ENCODE measurements at regions not wholly inside any gene's neighbourhood (a gene's known extent, or its start where the extent isn't known, plus 50 kb on each side); places are given as distances from the start of the nearest gene placed in this dataset.

- CTCF ChIA-PET: interaction anchor here (0.6 to 3.2 kb wide), 12 partner anchors 8 to 47 kb away, joined by 3 to 21 read pairs (median 4); no protein-coding TSS in a partner anchor
Measured at GRCh38 chr14:25381498-25381897, 331.6 kb upstream of the STXBP6 start.

DNA sequence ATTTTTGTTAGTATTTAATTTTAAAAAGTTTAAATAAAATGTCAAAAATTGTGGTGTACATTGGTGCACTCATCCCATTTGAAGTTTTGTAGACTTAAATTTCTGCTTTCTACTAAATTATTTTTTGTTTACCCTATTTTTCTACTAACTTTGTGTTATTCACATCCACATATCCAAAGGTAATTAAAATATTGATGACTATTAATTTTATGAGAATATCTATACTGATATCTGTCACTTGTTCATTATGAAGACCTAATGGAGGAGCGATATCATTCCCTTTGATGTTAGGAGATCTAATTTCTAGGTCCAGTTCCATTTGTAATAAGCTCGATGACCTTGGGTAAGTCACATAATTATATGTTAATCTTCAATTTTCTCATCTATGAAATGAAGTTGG, 325.7 kb upstream of the STXBP6 start:
- no peak overlapping the region for H2AFZ ChIP-seq (ENCODE audit: low read depth)
- H3K9me2 ChIP-seq: no peaks in the 10 kb centered on the region
- no peaks in the 10 kb centered on the region for H3K4me1 ChIP-seq (ENCODE audit: control insufficient read depth in 1 of 2, insufficient read depth in 2 of 2, low read depth in 1 of 2, low read length in 1 of 2)
- H3K79me2 ChIP-seq (ENCODE audit: insufficient read depth): no peaks in the 10 kb centered on the region
- H3K4me3 ChIP-seq (ENCODE audit: low read depth in 2 of 2, low read length in 1 of 2): no peak overlapping the region
- no peaks in the 10 kb centered on the region for H4K20me1 ChIP-seq (ENCODE audit: insufficient read depth)
- 0% methylated on average over 2 of the region's 2 CpGs for WGBS (ENCODE audit: low lambda C conversion rate)
- POLR2A ChIA-PET: no interaction called here
- no peaks in the 10 kb centered on the region for H3K9me3 ChIP-seq
- TF ChIP-seq SMC3 (IDR thresholded peaks at IDR 0.05; ENCODE audit: low read depth, low read length): no peak
- no peak for TF ChIP-seq EP300 (IDR thresholded peaks at IDR 0.05; ENCODE audit: borderline replicate concordance in 1 of 2, low read depth in 1 of 2, low read length in 1 of 2)
- TF ChIP-seq, protein P1, sequence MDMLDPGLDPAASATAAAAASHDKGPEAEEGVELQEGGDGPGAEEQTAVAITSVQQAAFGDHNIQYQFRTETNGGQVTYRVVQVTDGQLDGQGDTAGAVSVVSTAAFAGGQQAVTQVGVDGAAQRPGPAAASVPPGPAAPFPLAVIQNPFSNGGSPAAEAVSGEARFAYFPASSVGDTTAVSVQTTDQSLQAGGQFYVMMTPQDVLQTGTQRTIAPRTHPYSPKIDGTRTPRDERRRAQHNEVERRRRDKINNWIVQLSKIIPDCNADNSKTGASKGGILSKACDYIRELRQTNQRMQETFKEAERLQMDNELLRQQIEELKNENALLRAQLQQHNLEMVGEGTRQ (IDR thresholded peaks at IDR 0.05; ENCODE audit: borderline replicate concordance, low read depth, low read length): no peak
- TF ChIP-seq MEF2A (IDR thresholded peaks at IDR 0.05; ENCODE audit: borderline replicate concordance, low read depth): no peak
- no peak for TF ChIP-seq POLR2AphosphoS5 (IDR thresholded peaks at IDR 0.05; ENCODE audit: low read depth, low read length)
- TF ChIP-seq MXI1 (IDR thresholded peaks at IDR 0.05; ENCODE audit: low read depth, low read length): no peak
- TF ChIP-seq, protein P2, sequence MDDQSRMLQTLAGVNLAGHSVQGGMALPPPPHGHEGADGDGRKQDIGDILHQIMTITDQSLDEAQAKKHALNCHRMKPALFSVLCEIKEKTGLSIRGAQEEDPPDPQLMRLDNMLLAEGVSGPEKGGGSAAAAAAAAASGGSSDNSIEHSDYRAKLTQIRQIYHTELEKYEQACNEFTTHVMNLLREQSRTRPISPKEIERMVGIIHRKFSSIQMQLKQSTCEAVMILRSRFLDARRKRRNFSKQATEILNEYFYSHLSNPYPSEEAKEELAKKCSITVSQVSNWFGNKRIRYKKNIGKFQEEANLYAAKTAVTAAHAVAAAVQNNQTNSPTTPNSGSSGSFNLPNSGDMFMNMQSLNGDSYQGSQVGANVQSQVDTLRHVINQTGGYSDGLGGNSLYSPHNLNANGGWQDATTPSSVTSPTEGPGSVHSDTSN (IDR thresholded peaks at IDR 0.05): no peak
- no peak for TF ChIP-seq FOXJ3 (CRISPR knock-in tag; IDR thresholded peaks at IDR 0.05)
- TF ChIP-seq NRF1 (IDR thresholded peaks at IDR 0.05; ENCODE audit: low read depth, low read length): no peak
- TF ChIP-seq GABPA (IDR thresholded peaks at IDR 0.05; ENCODE audit: low read depth): no peak
- no peak for TF ChIP-seq RCOR1 (IDR thresholded peaks at IDR 0.05; ENCODE audit: low read length)
- H3K4me2 ChIP-seq: no peak overlapping the region
- H3K9ac ChIP-seq: no peak overlapping the region
- H3K36me3 ChIP-seq (replicated peaks in 1 of 2; ENCODE audit: control insufficient read depth in 1 of 2, insufficient read depth in 2 of 2, low read length in 1 of 2): no peaks in the 10 kb centered on the region
- no peak for DNase-seq
- no peaks in the 10 kb centered on the region for H3F3A ChIP-seq (replicated peaks; ENCODE audit: insufficient read depth)
- H3K27me3 ChIP-seq (ENCODE audit: insufficient read depth): no peaks in the 10 kb centered on the region
- CTCF ChIA-PET: interaction anchor here (1.2 kb wide), 1 partner anchor 37 kb away, joined by 3 read pairs; no protein-coding TSS in a partner anchor
- no peak overlapping the region for H3K27ac ChIP-seq (ENCODE audit: low read depth in 2 of 2, low read length in 1 of 2)

More at GRCh38 chr14:25381498-25381897, 331.6 kb upstream of the STXBP6 start:
- Histone ChIP-seq H3F3A (replicated peaks; ENCODE audit: insufficient read depth) (no peaks in the 10 kb centered on the region), H4K20me1 (ENCODE audit: insufficient read depth) (no peaks in the 10 kb centered on the region), H3K36me3 (replicated peaks in 1 of 2; ENCODE audit: control insufficient read depth in 1 of 2, insufficient read depth in 2 of 2, low read length in 1 of 2) (no peaks in the 10 kb centered on the region), H3K27me3 (ENCODE audit: insufficient read depth) (no peaks in the 10 kb centered on the region), H3K9ac (no peak overlapping the region), H2AFZ (ENCODE audit: low read depth) (no peak overlapping the region), H3K4me3 (ENCODE audit: low read depth in 2 of 2, low read length in 1 of 2) (no peak overlapping the region), H3K79me2 (ENCODE audit: insufficient read depth) (no peaks in the 10 kb centered on the region), H3K4me2 (no peak overlapping the region), H3K9me3 (no peaks in the 10 kb centered on the region), H3K4me1 (ENCODE audit: control insufficient read depth in 1 of 2, insufficient read depth in 2 of 2, low read depth in 1 of 2, low read length in 1 of 2) (no peaks in the 10 kb centered on the region), H3K27ac (ENCODE audit: low read depth in 2 of 2, low read length in 1 of 2) (no peak overlapping the region), H3K9me2 (no peaks in the 10 kb centered on the region)
- POLR2A ChIA-PET: no interaction called here
- DNase-seq: peak; percentile 4
- no peak for TF ChIP-seq NRF1 (IDR thresholded peaks at IDR 0.05; ENCODE audit: low read depth, low read length)
- TF ChIP-seq RXRA (IDR thresholded peaks at IDR 0.05; ENCODE audit: borderline replicate concordance, low read depth): no peak
- TF ChIP-seq MXI1 (IDR thresholded peaks at IDR 0.05; ENCODE audit: low read depth, low read length): no peak
- TF ChIP-seq RCOR1 (IDR thresholded peaks at IDR 0.05; ENCODE audit: low read length): no peak
- no peak for TF ChIP-seq POLR2AphosphoS5 (IDR thresholded peaks at IDR 0.05; ENCODE audit: low read depth, low read length)
- TF ChIP-seq ZBTB33 (IDR thresholded peaks at IDR 0.05; ENCODE audit: borderline replicate concordance, low read depth): no peak
- TF ChIP-seq CTCF (IDR thresholded peaks at IDR 0.05): peak; percentile 57
- 2% methylated on average over 2 of the region's 3 CpGs for WGBS (ENCODE audit: low lambda C conversion rate)

Measured in SK-N-SH (cell line).